HCT116 (cell line): ENCODE measurements at regions not wholly inside any gene's neighbourhood (a gene's known extent, or its start where the extent isn't known, plus 50 kb on each side); places are given as distances from the start of the nearest gene placed in this dataset.

Experiments
- EZH2 ChIP-seq: fragments of 200-600 bp; sonication (generic); IDR thresholded peaks from 2 replicates; pipeline ENCODE4 v1.6.1; 2017; ENCODE audit warnings: antibody characterized with exemption, mixed run types
- EZH2phosphoT487 ChIP-seq: fragments of 200-600 bp; IDR thresholded peaks from 2 replicates; pipeline ENCODE4 v1.6.1; 2018; ENCODE audit warnings: antibody characterized with exemption, borderline replicate concordance
- MAX ChIP-seq: IDR thresholded peaks from 2 replicates; pipeline ENCODE4 v1.6.1; 2012
- POLR2A ChIP-seq: IDR thresholded peaks from 2 replicates; pipeline ENCODE4 v1.7.0; 2011; ENCODE audit warnings: borderline replicate concordance; ENCODE audit not compliant: insufficient read depth, insufficient read length; ENCODE audit errors: extremely low read depth
- POLR2AphosphoS5 ChIP-seq: IDR thresholded peaks from 2 replicates; pipeline ENCODE4 v1.6.1; 2011; ENCODE audit warnings: mild to moderate bottlenecking, low read depth, low read length, moderate library complexity
- REST ChIP-seq: IDR thresholded peaks from 2 replicates; pipeline ENCODE4 v1.6.1; 2012; ENCODE audit warnings: low read depth
- TF ChIP-seq, protein P1 (sequence below), 3 experiments: fragments of 200-600 bp in 1 of 3; sonication (generic) in 1 of 3; IDR thresholded peaks in 2 of 3; conservative IDR thresholded peaks in 1 of 3; 2 replicates each; pipeline ENCODE4 v1.5.1; 2012 to 2017; ENCODE audit warnings: low read depth in 2 of 3, low read length in 2 of 3, antibody characterized with exemption in 1 of 3, borderline replicate concordance in 1 of 3, control low read depth in 1 of 3, mild to moderate bottlenecking in 1 of 3, mixed read lengths in 1 of 3, mixed run types in 1 of 3, moderate library complexity in 1 of 3; ENCODE audit not compliant: insufficient read depth in 1 of 3

DNA sequence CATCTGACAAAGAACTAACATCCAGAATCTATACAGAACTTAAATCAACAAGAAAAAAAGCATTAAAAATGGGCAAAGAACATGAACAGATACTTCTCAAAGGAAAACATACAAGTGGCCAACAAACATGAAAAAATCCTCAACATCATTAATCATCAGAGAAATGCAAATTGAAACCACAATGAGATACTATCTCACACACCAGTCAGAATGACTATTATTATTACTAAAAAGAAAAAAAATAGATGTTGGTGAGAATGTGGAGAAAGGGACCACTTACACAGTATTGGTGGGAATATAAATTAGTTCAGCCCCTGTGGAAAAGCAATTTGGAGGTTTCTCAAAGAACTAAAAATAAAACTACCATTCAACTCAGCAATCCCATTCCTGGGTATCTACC, 89.1 kb upstream of the ADO start:
- no peak for TF ChIP-seq POLR2A
- no peak for TF ChIP-seq EZH2
- TF ChIP-seq, protein P1, sequence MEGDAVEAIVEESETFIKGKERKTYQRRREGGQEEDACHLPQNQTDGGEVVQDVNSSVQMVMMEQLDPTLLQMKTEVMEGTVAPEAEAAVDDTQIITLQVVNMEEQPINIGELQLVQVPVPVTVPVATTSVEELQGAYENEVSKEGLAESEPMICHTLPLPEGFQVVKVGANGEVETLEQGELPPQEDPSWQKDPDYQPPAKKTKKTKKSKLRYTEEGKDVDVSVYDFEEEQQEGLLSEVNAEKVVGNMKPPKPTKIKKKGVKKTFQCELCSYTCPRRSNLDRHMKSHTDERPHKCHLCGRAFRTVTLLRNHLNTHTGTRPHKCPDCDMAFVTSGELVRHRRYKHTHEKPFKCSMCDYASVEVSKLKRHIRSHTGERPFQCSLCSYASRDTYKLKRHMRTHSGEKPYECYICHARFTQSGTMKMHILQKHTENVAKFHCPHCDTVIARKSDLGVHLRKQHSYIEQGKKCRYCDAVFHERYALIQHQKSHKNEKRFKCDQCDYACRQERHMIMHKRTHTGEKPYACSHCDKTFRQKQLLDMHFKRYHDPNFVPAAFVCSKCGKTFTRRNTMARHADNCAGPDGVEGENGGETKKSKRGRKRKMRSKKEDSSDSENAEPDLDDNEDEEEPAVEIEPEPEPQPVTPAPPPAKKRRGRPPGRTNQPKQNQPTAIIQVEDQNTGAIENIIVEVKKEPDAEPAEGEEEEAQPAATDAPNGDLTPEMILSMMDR (IDR thresholded peaks at IDR 0.05 in 2 of 3, conservative IDR thresholded peaks at IDR 0.05 in 1 of 3; ENCODE audit: borderline replicate concordance in 1 of 3, insufficient read depth in 1 of 3, low read depth in 2 of 3, low read length in 2 of 3), result no peak
- TF ChIP-seq REST, result no peak
- no peak for TF ChIP-seq MAX
- no peak for TF ChIP-seq EZH2phosphoT487
- TF ChIP-seq POLR2AphosphoS5, result no peak
